Activated effector memory CD4-positive, alpha-beta T cell treated with anti-CD3 and anti-CD28 coated beads, Interleukin-2, amount 50 U/mL, for 16 hours (primary cell): ENCODE measurements at regions not wholly inside any gene's neighbourhood (a gene's known extent, or its start where the extent isn't known, plus 50 kb on each side); places are given as distances from the start of the nearest gene placed in this dataset.
"Not testable (repeated sequence)": the region's sequence is repeated elsewhere in the genome, so short reads cannot be mapped to it uniquely, and the experiment has no call there.

ENCODE experiments used
- DNase-seq: peaks from one replicate; pipeline ENCODE4 v3.0.0-alpha.2; 2020

- no peak for DNase-seq
Observed at GRCh38 chr12:125824276-125824675, 759.0 kb downstream of the AACS start.

DNA sequence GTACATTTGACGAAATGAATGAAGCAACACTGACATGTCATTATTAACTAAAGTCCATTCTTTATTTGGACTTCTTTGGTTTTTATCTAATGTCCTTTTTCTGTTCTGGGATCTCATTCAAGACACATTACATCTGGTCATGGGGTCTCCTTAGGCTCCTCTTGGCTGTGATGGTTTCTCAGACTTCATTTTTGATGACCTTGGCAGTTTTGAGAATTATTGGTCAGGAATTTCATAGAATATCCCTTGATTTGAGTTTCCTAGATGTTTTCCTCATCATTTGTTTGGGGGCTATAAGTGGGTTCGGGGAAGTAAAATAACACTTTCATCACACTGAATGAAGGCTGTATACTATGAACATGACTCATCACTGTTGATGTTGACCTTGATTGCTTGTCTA, 770.6 kb downstream of the AACS start:
- DNase-seq = no peak

- no peak for DNase-seq
Observed at GRCh38 chr12:125836647-125837046, 771.4 kb downstream of the AACS start.

DNA sequence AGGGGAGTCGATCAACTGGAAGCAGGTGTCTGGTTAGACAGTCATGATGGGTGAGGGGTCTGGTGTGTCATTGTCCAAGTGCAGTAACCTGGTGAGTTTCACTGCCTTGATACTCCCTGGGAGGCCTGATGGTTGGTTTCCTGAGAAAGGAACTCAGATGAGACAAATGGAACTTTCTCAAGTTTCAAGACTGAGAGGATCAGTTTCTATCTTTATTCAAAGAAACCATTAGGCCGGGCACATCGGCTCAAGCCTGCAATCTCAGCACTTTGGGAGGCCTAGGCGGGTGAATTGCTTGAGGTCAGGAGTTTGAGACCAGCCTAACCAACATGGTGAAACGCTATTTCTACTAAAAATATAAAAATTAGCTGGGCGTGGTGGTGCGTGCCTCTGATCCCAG, 776.1 kb downstream of the AACS start:
- DNase-seq = no peak

DNA sequence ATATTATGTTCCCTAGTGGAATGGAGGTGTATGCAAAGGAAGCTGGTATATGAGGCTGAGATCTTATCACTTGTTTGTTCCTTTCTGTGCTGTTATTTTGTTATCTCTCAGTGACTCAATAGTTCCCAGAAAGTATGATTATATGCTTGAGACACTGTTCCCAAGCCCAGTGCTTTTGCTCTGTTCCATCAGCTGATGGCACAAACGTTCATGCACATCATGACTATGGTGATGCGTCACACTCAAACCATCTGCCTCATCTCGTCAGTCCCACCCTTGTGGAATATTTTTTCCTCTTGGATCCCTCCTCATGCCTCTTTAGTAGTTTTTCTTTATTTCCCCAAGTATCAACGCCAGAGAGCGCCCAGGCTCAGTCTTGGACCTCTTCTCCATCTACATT, 786.9 kb downstream of the AACS start:
- DNase-seq = no peak

DNA sequence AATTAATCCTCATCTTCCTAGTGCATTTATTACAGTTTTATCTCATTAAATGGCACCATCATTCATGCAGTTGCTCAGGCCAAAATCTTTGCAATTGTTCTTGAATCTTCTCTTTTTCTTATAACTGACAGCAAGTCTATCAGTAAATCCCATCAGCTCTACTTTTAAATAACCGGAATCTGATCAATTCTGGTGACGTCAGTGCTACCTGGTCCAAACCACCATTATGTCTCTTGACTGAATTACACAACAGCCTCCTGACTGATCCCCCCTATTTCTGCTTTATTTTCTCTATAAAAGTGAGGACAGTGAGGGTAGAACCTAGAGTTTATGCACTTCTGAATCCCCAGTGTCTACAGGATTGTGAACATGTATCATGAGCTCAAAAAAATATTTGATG, 787.4 kb downstream of the AACS start:
- no peak for DNase-seq

GRCh38 chr12:125853670-125854069, 788.4 kb downstream of the AACS start:
- no peak for DNase-seq

DNA sequence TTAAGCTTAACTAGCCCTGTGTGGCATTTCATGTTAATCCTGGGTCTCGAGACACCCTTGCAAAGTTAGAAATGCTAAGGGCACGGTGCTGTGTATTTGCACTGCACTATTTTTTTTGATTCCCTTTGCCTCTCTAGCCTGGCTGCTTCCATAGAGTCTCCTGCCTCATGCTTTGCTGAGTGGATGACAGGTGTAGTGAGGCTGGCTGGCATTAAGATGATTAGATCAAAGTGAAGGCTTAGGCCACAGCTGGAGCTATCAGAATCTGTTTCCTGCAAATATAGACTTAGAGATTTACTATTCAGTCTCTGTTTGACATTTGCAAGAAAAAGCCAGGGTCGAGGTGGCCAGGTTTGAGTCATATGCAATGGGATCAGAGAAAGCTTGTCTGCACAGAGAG, 791.1 kb downstream of the AACS start:
- no peak for DNase-seq

GRCh38 chr12:125856896-125857295, 791.7 kb downstream of the AACS start:
- DNase-seq = no peak

- no peak for DNase-seq
Observed at GRCh38 chr12:125860672-125861288, 795.5 kb downstream of the AACS start.

DNA sequence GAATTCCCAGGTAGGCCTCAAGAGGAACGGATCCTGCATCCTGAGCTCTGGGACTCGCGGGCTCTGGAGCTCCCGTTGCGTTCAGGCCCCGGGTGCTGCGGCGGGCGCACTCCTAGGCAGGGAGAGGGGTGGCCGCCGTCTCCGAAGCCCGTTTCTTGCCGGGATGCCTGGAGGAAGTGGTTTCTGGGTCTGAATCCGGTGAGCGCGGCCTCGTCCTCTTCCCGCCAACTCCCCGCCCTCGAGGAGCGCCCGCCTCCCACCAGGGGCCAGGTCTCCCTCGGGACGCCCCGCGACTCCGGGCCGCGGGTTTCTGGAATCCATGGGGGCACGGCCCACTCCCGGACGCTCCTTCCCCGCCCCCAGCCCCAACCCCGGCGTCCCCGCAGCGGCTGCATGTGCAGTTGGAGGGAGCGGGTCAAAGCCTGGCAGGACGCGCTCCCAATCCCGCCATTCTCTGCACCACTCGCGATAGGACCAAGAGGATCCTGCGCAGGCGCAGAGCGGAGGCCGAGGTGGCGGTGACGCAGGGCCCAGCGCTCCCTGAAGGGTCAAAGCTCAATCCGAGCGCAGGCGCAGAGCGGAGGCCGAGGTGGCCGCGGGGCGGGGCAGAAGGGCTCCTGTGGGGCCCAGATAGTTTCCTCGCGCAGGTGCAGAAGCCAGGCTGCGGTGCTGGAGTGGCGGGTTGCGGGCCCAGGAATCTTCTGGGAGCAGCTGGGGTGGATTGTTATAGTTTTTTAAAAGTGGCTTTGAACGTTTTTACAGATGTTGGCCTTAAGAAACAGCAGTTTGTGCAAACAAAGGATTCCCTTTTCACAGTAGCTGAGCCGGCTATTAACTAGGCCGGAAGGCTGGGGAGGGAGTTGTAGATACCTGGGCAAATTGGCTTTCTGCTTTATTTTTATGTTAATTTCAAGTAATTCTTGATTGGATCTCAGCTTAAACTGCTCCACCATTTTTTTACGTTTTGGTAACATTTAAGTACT, 796.4 kb downstream of the AACS start:
- DNase-seq = no peak

DNA sequence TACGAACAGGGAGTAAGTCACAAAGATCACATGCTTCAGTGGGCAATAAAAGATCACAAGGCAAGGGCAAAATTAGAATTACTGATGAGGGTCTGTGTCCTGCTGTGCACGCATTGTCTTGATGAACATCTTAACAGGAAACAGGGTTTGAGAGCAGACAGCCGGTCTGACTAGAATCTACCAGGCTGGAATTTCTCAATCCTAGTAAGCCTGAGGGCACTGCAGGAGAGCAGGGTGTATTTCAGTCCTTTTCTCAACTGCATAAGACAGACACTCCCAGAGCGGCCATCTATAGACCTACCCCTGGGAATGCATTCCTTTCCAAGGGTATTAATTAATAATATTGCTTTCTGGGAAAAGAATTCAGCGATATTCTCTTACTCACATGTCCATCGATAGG, 800.0 kb downstream of the AACS start:
- not testable (repeated sequence) for DNase-seq

DNA sequence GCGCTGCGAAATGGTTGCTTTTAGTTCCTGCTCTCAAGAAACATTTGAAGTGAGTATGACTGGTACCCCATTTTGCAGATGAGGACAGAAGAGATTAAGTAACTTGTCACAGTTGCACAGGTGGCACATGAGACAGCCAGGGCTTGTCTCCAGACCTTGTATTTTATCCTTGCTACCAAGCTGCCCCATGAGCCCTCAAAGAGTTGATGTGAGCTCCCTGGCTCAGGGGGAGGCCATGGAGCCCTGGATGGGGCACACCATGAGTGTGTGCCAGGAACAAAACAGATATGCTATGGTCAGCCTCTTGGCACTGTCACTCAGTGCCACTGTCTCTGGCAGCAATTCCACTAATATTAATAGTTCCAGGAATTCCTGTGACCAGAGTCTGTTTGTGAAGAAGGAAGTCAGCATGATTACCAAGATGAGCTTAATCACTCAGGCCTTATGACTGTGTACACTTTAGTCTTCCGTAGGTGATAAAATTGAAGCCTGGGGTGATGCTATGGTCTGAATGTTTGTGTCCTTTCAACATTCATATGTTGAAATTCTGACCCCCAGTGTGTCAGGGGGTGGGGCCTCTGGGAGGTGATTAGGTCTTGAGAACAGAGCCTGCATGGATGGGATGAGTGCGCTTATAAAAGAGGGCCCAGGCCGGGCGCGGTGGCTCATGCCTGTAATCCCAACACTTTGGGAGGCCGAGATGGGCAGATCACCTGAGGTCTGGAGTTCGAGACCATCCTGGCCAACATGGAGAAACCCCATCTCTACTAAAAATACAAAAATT, 806.8 kb downstream of the AACS start:
- DNase-seq = no peak

GRCh38 chr12:125873016-125873415, 807.8 kb downstream of the AACS start:
- no peak for DNase-seq

DNA sequence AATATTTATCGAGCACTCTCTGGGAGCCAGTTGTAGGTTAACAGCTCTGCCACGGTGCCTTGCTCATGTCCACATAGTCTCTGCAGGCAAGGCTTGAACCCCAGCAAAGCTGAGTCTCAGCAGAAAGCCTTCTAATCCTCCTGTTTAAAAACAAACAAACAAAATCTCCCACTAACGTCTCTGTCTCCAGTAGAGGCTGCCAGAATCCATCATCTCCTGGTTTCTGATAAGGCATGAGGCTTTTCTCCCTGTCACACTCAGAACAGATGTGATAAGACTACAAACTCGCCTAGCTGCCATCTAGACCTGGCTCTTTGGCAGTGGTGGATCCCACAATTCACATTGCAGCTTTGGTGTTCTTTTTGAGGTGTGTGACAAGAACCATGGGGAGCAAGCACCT, 813.2 kb downstream of the AACS start:
- no peak for DNase-seq

DNA sequence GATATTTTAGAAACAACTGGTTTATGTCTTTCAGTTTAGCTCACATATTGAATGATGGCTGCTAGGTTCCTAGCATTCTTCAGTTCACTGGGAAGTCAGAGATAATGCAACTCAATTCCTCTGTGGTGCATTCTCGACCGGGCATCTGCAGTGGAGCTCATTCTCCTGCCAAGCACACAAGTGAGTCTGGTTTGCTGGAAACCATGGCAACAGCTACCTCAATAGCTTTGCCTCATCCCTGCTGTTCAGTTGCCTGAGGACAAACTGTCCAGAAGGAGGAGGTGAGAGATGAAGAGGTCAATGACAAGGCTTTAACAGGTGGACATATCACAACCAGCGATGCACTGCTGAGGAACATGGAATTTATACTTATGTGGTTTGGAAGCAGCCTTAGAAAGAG, 816.9 kb downstream of the AACS start:
- DNase-seq = no peak

DNA sequence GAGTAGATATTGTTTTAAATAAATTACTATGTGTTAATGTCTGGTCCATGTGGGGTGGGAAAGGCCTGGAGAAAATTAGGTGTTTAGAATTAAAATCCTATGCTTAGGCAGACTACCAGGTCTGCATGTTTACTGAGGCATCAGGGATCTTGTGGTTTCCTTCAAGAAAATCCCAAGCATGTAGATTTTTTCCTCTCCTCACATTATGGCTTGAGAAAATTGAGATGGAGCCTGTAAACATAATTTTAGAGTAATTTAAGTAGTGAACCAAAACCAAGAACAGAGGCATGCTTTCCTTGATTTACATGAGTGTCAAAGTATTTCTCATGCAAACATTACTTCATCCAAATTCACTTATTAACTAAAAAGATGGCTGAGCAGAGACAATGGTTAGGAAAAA, 823.7 kb downstream of the AACS start:
- DNase-seq = no peak

- DNase-seq = no peak
Observed at GRCh38 chr12:125889742-125890141, 824.5 kb downstream of the AACS start.

DNA sequence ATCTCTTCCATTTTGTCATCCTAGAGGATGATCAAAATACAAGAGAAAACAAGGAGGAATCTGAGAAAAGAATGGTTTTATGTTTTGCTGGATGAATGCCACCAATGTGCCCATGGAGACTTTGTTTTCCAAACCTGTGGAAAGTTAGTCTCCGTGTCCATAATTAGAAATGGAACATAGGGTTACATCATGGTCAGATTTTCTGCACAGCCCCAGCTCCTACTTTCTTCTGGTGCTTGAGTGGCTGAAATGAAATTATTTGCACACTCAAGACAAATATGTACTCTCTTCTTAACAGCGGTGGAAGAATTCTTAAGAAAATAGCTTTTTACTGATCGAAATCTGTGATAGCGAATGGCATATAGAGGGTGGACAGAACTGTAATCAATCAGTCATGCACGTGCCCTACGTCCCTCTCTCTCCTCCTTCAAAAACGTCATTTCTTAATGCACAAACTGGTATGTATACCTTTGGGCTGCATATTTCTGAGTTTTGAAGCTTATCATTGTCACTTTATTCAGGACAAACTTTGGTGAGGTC, 825.2 kb downstream of the AACS start:
- DNase-seq = no peak

- DNase-seq = no peak
Observed at GRCh38 chr12:125890971-125891370, 825.7 kb downstream of the AACS start.

- DNase-seq = no peak
Observed at GRCh38 chr12:125892276-125892675, 827.0 kb downstream of the AACS start.

- DNase-seq = no peak
Observed at GRCh38 chr12:125902991-125903390, 837.8 kb downstream of the AACS start.

DNA sequence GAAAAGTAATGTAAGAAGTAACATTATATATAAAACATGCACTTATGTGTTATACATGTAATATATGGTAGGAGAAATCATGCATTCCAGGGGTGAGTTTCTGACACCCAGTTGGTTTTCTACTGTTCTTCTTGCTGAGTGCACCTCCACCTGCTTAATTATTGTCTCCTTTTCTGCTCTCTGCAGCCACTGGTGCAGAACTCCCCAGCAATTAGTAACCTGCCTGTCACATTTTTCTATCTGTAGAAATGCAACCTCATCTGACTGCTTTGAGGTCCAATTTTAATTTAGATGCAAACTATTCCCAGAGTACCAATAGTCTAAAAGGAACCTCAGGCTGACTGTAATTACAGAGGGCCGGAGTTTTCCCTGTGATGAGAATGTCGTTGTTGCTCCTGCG, 842.1 kb downstream of the AACS start:
- DNase-seq = no peak
